Cardiac muscle cell (in vitro differentiated cells and primary cell): ENCODE measurements at regions not wholly inside any gene's neighbourhood (a gene's known extent, or its start where the extent isn't known, plus 50 kb on each side); places are given as distances from the start of the nearest gene placed in this dataset.

ENCODE experiments used
- DNase-seq, 2 donors: peaks; one replicate each; pipeline versions ENCODE4 v3.0.0 to v3.0.0-alpha.2; 2010 to 2017; ENCODE audit warnings: low read depth in 1 of 2, low spot score in 1 of 2
- H3K27ac ChIP-seq: fragments of 200-600 bp; sonication (generic); 2 replicates; pipeline ENCODE4 v1.5.1; 2016
- H3K27me3 ChIP-seq: fragments of 200-600 bp; sonication (generic); 2 replicates; pipeline ENCODE4 v1.6.0; 2016; ENCODE audit warnings: control low read depth
- H3K36me3 ChIP-seq: fragments of 200-600 bp; sonication (generic); 2 replicates; pipeline ENCODE4 v1.5.1; 2016; ENCODE audit warnings: control low read depth
- H3K4me1 ChIP-seq: fragments of 200-600 bp; sonication (generic); 2 replicates; pipeline ENCODE4 v1.8.1; 2017; ENCODE audit warnings: low read depth, mild to moderate bottlenecking, mixed run types
- H3K4me3 ChIP-seq: fragments of 200-600 bp; sonication (generic); 2 replicates; pipeline ENCODE4 v1.5.1; 2016; ENCODE audit warnings: mild to moderate bottlenecking
- H3K9me3 ChIP-seq: fragments of 200-600 bp; sonication (generic); 2 replicates; pipeline ENCODE4 v1.5.1; 2017; ENCODE audit warnings: low read depth, mild to moderate bottlenecking, control low read depth
- TF ChIP-seq, protein P1 (sequence below): IDR thresholded peaks from 2 replicates; pipeline ENCODE4 v1.5.1; 2012; ENCODE audit warnings: low read depth, mild to moderate bottlenecking, low read length

GRCh38 chr2:62281663-62282062 is 85.7 kb downstream of the B3GNT2 start:
- H3K36me3 ChIP-seq = no peaks in the 10 kb centered on the region
- no peaks in the 10 kb centered on the region for H3K9me3 ChIP-seq
- H3K27ac ChIP-seq = no peak overlapping the region
- TF ChIP-seq, protein P1, sequence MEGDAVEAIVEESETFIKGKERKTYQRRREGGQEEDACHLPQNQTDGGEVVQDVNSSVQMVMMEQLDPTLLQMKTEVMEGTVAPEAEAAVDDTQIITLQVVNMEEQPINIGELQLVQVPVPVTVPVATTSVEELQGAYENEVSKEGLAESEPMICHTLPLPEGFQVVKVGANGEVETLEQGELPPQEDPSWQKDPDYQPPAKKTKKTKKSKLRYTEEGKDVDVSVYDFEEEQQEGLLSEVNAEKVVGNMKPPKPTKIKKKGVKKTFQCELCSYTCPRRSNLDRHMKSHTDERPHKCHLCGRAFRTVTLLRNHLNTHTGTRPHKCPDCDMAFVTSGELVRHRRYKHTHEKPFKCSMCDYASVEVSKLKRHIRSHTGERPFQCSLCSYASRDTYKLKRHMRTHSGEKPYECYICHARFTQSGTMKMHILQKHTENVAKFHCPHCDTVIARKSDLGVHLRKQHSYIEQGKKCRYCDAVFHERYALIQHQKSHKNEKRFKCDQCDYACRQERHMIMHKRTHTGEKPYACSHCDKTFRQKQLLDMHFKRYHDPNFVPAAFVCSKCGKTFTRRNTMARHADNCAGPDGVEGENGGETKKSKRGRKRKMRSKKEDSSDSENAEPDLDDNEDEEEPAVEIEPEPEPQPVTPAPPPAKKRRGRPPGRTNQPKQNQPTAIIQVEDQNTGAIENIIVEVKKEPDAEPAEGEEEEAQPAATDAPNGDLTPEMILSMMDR = no peak
- DNase-seq = no peak
- H3K27me3 ChIP-seq = no peaks in the 10 kb centered on the region
- no peak overlapping the region for H3K4me3 ChIP-seq
- H3K4me1 ChIP-seq = no peaks in the 10 kb centered on the region

- Histone ChIP-seq H3K27me3 (no peaks in the 10 kb centered on the region), H3K27ac (no peak overlapping the region), H3K36me3 (no peaks in the 10 kb centered on the region), H3K4me1 (no peaks in the 10 kb centered on the region), H3K9me3 (no peaks in the 10 kb centered on the region), H3K4me3 (no peak overlapping the region)
- TF ChIP-seq, protein P1 = no peak
- no peak for DNase-seq
These were observed 81.8 kb downstream of the B3GNT2 start for GRCh38 chr2:62277688-62278087.
